Nephron progenitor cell (in vitro differentiated cells): ENCODE measurements at regions not wholly inside any gene's neighbourhood (a gene's known extent, or its start where the extent isn't known, plus 50 kb on each side); places are given as distances from the start of the nearest gene placed in this dataset.
A peak's percentile ranks its signal among the peaks of the same experiment; 100 is the strongest.

Experiments used
- DNase-seq: peaks from one replicate; pipeline ENCODE4 v3.0.0; 2021
- H3K27ac Mint-ChIP-seq: 2 replicates; pipeline ENCODE4 v1.8.0; 2021; ENCODE audit warnings: mild to moderate bottlenecking, moderate library complexity, mixed read lengths
- H3K27me3 Mint-ChIP-seq: 2 replicates; pipeline ENCODE4 v1.8.0; 2021; ENCODE audit warnings: mild to moderate bottlenecking, low read depth, mixed read lengths; ENCODE audit not compliant: poor library complexity
- H3K36me3 Mint-ChIP-seq: 2 replicates; pipeline ENCODE4 v1.8.0; 2021; ENCODE audit warnings: low read depth, mixed read lengths
- H3K4me1 Mint-ChIP-seq: 2 replicates; pipeline ENCODE4 v1.8.0; 2021; ENCODE audit warnings: mixed read lengths
- H3K4me3 Mint-ChIP-seq: 2 replicates; pipeline ENCODE4 v1.8.0; 2021; ENCODE audit warnings: mild to moderate bottlenecking, moderate library complexity, mixed read lengths
- H3K9me3 Mint-ChIP-seq: 2 replicates; pipeline ENCODE4 v1.8.0; 2021; ENCODE audit warnings: mild to moderate bottlenecking, moderate library complexity, mixed read lengths
- TF ChIP-seq, protein P1 (sequence below): fragments of 200-600 bp; sonication (generic); IDR thresholded peaks from 2 replicates; pipeline ENCODE4 v1.5.0; 2021; ENCODE audit warnings: antibody characterized with exemption

DNA sequence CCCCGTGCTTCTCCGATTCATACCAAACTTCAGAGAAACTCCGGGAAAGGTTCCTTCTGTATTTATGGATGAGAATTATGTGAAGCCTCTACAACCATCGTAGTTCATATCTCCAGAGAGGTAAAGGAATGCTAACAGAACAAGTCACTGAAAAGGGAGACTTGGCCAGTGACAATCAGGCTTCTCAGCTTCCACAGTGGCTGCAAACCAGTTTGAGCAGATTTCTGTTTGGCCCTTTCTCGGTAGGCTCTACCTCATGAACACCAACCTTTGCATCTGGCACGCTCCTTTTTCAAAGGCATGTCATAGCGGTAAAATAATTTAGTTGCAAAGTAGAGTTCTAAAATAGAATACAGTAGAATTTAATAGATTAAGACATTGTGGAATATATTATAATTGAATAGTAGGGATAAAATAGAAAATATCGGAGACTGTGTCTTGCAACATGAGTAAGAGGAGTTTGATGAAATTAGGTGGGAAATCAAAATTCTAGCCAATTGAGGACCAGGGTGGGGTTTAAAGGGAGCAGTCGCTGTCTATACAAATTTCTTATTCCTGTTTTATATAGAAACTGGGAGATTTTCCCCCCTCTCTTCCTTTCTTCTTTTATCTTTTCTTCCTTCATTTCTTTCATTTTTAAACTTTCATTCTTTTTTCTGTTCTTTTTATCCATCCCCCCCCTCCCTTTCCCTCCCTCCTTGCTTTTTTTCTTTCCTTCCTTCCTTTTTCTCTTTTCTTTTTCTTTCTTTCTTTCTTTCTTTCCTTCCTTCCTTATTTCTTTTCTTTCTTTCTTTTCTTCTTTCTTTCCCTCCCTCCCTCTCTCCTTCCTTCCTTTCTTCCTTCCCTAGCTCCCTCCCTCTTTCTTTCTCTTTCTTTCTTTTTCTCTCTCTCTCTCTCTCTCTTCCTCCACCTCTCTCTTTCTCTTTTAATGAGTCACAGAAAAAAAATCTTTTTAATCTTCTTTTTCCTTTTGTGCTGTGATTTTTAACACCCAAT lies 161.5 kb upstream of the KLF6 start:
- H3K36me3 Mint-ChIP-seq = no peaks in the 10 kb centered on the region
- H3K27me3 Mint-ChIP-seq = peaks cover 6% of the 10 kb centered on the region
- TF ChIP-seq, protein P1, sequence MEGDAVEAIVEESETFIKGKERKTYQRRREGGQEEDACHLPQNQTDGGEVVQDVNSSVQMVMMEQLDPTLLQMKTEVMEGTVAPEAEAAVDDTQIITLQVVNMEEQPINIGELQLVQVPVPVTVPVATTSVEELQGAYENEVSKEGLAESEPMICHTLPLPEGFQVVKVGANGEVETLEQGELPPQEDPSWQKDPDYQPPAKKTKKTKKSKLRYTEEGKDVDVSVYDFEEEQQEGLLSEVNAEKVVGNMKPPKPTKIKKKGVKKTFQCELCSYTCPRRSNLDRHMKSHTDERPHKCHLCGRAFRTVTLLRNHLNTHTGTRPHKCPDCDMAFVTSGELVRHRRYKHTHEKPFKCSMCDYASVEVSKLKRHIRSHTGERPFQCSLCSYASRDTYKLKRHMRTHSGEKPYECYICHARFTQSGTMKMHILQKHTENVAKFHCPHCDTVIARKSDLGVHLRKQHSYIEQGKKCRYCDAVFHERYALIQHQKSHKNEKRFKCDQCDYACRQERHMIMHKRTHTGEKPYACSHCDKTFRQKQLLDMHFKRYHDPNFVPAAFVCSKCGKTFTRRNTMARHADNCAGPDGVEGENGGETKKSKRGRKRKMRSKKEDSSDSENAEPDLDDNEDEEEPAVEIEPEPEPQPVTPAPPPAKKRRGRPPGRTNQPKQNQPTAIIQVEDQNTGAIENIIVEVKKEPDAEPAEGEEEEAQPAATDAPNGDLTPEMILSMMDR = no peak
- no peak overlapping the region for H3K4me3 Mint-ChIP-seq
- no peak for DNase-seq
- peaks cover 54% of the 10 kb centered on the region for H3K4me1 Mint-ChIP-seq
- no peaks in the 10 kb centered on the region for H3K9me3 Mint-ChIP-seq
- peak overlapping the region; percentile 26 for H3K27ac Mint-ChIP-seq

DNA sequence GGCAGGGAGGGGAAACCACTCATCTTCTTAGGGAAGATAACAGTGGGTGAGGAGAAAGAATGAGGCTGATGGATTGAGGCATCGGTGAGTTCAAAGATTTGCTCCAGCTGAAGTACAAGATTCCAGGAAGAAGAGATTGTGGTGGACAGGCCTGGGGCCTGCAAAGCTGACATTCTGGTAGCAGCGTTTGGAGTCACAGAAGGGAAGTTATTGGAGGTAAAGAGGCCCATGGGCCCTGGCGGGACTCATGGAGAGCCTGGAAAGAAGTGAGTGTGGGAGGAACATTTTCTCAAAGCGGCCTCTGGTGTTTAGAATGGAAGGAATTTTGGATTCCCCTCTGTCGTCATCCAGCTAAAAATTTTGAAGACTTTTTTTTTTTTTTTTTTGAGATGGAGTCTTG lies 160.0 kb upstream of the KLF6 start:
- Mint-ChIP-seq H3K4me3 (no peak overlapping the region), H3K9me3 (peaks cover 6% of the 10 kb centered on the region), H3K4me1 (peaks cover 58% of the 10 kb centered on the region), H3K36me3 (no peaks in the 10 kb centered on the region), H3K27ac (no peak overlapping the region), H3K27me3 (peaks cover 6% of the 10 kb centered on the region)
- DNase-seq = no peak
- TF ChIP-seq, protein P1 = no peak

DNA sequence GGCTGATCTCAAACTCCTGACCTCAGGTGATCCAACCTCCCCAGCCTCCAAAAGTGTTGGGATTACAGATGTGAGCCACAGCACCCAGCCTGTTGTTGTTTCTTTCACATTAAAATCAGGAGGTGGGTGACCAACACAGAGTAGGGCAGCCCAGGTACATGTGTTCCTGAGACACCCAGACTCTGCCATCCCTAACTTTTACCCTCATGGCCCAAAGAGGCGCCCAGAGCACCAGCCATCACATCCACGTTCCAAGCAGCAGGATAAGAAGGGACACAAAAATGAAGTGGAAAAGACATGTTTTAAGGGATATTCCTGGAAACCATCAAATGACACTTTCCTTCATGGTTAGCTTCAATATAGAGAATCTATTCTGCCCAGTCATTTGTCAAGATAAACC lies 159.6 kb upstream of the KLF6 start:
- Mint-ChIP-seq H3K4me1 (peaks cover 54% of the 10 kb centered on the region), H3K27me3 (peaks cover 8% of the 10 kb centered on the region)
- TF ChIP-seq, protein P1 = no peak

DNA sequence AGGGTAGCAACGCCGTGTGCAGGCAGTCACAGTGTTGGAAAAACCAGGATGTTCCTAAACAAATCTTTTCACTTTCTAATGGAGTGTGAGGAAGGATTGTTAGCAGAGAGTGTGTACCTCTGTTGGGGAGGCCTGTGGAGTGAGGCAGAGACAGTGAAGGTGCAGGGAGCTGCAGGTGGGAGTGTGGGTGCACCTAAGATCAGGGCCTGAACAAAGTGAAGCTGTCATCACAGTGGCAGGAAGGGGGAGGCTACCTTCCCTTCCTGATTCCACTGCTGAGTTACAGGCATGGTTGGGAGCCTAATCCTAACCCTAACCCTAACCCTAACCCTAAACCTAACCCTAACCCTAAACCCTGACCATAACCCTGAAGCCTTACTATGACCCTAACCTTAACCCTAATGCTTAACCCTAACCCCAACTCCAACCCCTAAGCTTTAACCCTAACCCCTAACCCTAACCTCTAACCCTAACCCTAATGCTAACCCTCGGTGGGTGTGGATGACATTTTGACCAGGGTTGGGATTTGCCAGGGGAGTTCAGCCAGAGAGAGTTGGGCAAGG lies 158.8 kb upstream of the KLF6 start:
- peak overlapping the region; percentile 23 for H3K27ac Mint-ChIP-seq
- no peaks in the 10 kb centered on the region for H3K36me3 Mint-ChIP-seq
- H3K9me3 Mint-ChIP-seq = peaks cover 6% of the 10 kb centered on the region
- DNase-seq = no peak
- TF ChIP-seq, protein P1 = no peak
- H3K27me3 Mint-ChIP-seq = peaks cover 8% of the 10 kb centered on the region
- H3K4me3 Mint-ChIP-seq = no peak overlapping the region
- peaks cover 46% of the 10 kb centered on the region for H3K4me1 Mint-ChIP-seq

More for the DNA sequence above, 159.6 kb upstream of the KLF6 start:
- no peaks in the 10 kb centered on the region for H3K36me3 Mint-ChIP-seq
- DNase-seq = no peak
- peaks cover 6% of the 10 kb centered on the region for H3K9me3 Mint-ChIP-seq
- no peak overlapping the region for H3K27ac Mint-ChIP-seq
- H3K4me3 Mint-ChIP-seq = no peak overlapping the region

DNA sequence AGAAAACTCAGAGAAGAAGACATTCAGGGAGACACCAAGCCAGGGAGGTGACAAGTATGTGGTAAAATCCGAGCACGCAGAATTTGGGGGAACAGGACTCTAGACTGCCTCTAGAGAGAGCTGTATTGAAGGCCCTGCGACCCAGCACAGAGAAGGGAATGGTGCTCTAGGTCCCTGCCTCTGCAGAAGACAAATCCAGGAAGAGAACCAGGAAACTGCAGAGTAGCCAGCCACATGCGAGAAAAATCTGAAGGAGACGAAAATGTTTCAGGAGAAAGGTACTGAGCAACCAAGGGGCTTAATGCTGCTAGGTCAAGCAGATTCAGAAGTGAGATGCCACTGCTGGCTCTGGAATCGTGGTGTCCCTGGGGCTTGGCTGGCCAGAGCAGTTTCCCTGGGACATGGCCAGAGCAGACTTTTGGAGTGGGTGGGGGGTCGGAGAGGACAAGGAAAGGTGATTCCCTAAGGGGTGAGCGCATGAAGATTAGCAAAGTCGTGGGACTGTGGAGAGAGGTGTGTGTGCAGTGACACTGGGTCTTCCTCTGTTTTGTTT lies 158.0 kb upstream of the KLF6 start:
- Mint-ChIP-seq H3K27ac (peak overlapping the region; percentile 23), H3K36me3 (no peaks in the 10 kb centered on the region), H3K4me3 (no peak overlapping the region), H3K4me1 (peaks cover 38% of the 10 kb centered on the region), H3K27me3 (peaks cover 5% of the 10 kb centered on the region), H3K9me3 (peaks cover 6% of the 10 kb centered on the region)
- DNase-seq = no peak
- TF ChIP-seq, protein P1 = no peak
